NT2/D1 (cell line): ENCODE measurements at regions not wholly inside any gene's neighbourhood (a gene's known extent, or its start where the extent isn't known, plus 50 kb on each side); places are given as distances from the start of the nearest gene placed in this dataset.

Source experiments
- DNase-seq: peaks from one replicate; pipeline ENCODE4 v3.0.0-alpha.2; 2011; ENCODE audit warnings: low read depth, low spot score
- H3K27me3 ChIP-seq: 2 replicates; pipeline ENCODE4 v1.6.0; 2011; ENCODE audit warnings: mild to moderate bottlenecking; ENCODE audit not compliant: insufficient read length, insufficient read depth
- H3K36me3 ChIP-seq: 2 replicates; pipeline ENCODE4 v1.6.1; 2011; ENCODE audit warnings: mild to moderate bottlenecking, low read length, mixed read lengths; ENCODE audit not compliant: insufficient read depth, insufficient read length
- H3K4me1 ChIP-seq: 2 replicates; pipeline ENCODE4 v1.5.1; 2011; ENCODE audit not compliant: insufficient read depth, insufficient read length
- H3K4me3 ChIP-seq: 2 replicates; pipeline ENCODE4 v1.5.1; 2011; ENCODE audit warnings: low read depth; ENCODE audit not compliant: insufficient read length
- H3K9ac ChIP-seq: 2 replicates; pipeline ENCODE4 v1.6.0; 2011; ENCODE audit warnings: low read depth; ENCODE audit not compliant: insufficient read length
- H3K9me3 ChIP-seq: 2 replicates; pipeline ENCODE4 v1.5.1; 2011; ENCODE audit warnings: mild to moderate bottlenecking, low read length; ENCODE audit not compliant: insufficient read depth
- SUZ12 ChIP-seq: IDR thresholded peaks from 2 replicates; pipeline ENCODE4 v1.6.1; 2011; ENCODE audit not compliant: insufficient read length, insufficient read depth; ENCODE audit errors: extremely low read depth
- YY1 ChIP-seq: IDR thresholded peaks from 2 replicates; pipeline ENCODE4 v1.6.1; 2011; ENCODE audit not compliant: insufficient read length, insufficient read depth
- ZNF274 ChIP-seq: IDR thresholded peaks from 2 replicates; pipeline ENCODE4 v1.6.1; 2011; ENCODE audit warnings: mild to moderate bottlenecking, low read depth, low read length

- H3K9me3 ChIP-seq, result 0 out of 2 replicates have a peak, but pooled peaks cover 12% of the 10 kb centered on the region
- no peak for DNase-seq
- no peaks in the 10 kb centered on the region for H3K27me3 ChIP-seq
- H3K4me3 ChIP-seq, result no peak overlapping the region
- no peaks in the 10 kb centered on the region for H3K36me3 ChIP-seq
- TF ChIP-seq YY1 (no peak), SUZ12 (no peak), ZNF274 (no peak)
- no peaks in the 10 kb centered on the region for H3K4me1 ChIP-seq
- H3K9ac ChIP-seq, result no peak overlapping the region
These were observed 286.9 kb upstream of the TBL1XR1 start for GRCh38 chr3:177484206-177484605.

GRCh38 chr3:177484926-177485325 lies 287.6 kb upstream of the TBL1XR1 start:
- H3K27me3 ChIP-seq, result no peaks in the 10 kb centered on the region
- no peaks in the 10 kb centered on the region for H3K4me1 ChIP-seq
- no peak overlapping the region for H3K4me3 ChIP-seq
- 0 out of 2 replicates have a peak, but pooled peaks cover 12% of the 10 kb centered on the region for H3K9me3 ChIP-seq
- no peak overlapping the region for H3K9ac ChIP-seq
- TF ChIP-seq YY1 (no peak), ZNF274 (no peak), SUZ12 (no peak)
- DNase-seq, result no peak
- no peaks in the 10 kb centered on the region for H3K36me3 ChIP-seq

- Histone ChIP-seq H3K9ac (no peak overlapping the region), H3K9me3 (0 out of 2 replicates have a peak, but pooled peaks cover 12% of the 10 kb centered on the region), H3K27me3 (no peaks in the 10 kb centered on the region), H3K36me3 (no peaks in the 10 kb centered on the region), H3K4me1 (no peaks in the 10 kb centered on the region), H3K4me3 (no peak overlapping the region)
- DNase-seq, result no peak
- no peak for TF ChIP-seq YY1
- no peak for TF ChIP-seq SUZ12
These were observed 290.4 kb upstream of the TBL1XR1 start for GRCh38 chr3:177487635-177488186.

GRCh38 chr3:177488740-177489139 lies 291.5 kb upstream of the TBL1XR1 start:
- H3K4me1 ChIP-seq, result no peaks in the 10 kb centered on the region
- no peak overlapping the region for H3K9ac ChIP-seq
- TF ChIP-seq SUZ12 (no peak), ZNF274 (no peak), YY1 (no peak)
- DNase-seq, result no peak
- H3K4me3 ChIP-seq, result no peak overlapping the region
- H3K27me3 ChIP-seq, result no peaks in the 10 kb centered on the region
- H3K9me3 ChIP-seq, result 0 out of 2 replicates have a peak, but pooled peaks cover 12% of the 10 kb centered on the region
- no peaks in the 10 kb centered on the region for H3K36me3 ChIP-seq

GRCh38 chr3:177490626-177491025 lies 293.3 kb upstream of the TBL1XR1 start:
- DNase-seq, result no peak
- no peak overlapping the region for H3K4me3 ChIP-seq

GRCh38 chr3:177491296-177492032 lies 294.2 kb upstream of the TBL1XR1 start:
- no peak overlapping the region for H3K9ac ChIP-seq
- TF ChIP-seq ZNF274 (no peak), SUZ12 (no peak)
- H3K4me3 ChIP-seq, result no peak overlapping the region
- DNase-seq, result no peak
- H3K27me3 ChIP-seq, result no peaks in the 10 kb centered on the region
- no peaks in the 10 kb centered on the region for H3K9me3 ChIP-seq
- H3K4me1 ChIP-seq, result no peaks in the 10 kb centered on the region
- H3K36me3 ChIP-seq, result no peaks in the 10 kb centered on the region

More at GRCh38 chr3:177490626-177491025, 293.3 kb upstream of the TBL1XR1 start:
- Histone ChIP-seq H3K36me3 (no peaks in the 10 kb centered on the region), H3K9ac (no peak overlapping the region), H3K4me1 (no peaks in the 10 kb centered on the region), H3K9me3 (0 out of 2 replicates have a peak, but pooled peaks cover 2% of the 10 kb centered on the region), H3K27me3 (no peaks in the 10 kb centered on the region)
- no peak for TF ChIP-seq YY1
- TF ChIP-seq SUZ12, result no peak

GRCh38 chr3:177493091-177493490 lies 295.8 kb upstream of the TBL1XR1 start:
- Histone ChIP-seq H3K36me3 (no peaks in the 10 kb centered on the region), H3K9me3 (no peaks in the 10 kb centered on the region), H3K4me3 (no peak overlapping the region), H3K9ac (no peak overlapping the region), H3K4me1 (no peaks in the 10 kb centered on the region), H3K27me3 (no peaks in the 10 kb centered on the region)
- TF ChIP-seq ZNF274 (no peak), YY1 (no peak), SUZ12 (no peak)
- no peak for DNase-seq
